ENCODE measurements at regions not wholly inside any gene's neighbourhood (a gene's known extent, or its start where the extent isn't known, plus 50 kb on each side); places are given as distances from the start of the nearest gene placed in this dataset.

DNA sequence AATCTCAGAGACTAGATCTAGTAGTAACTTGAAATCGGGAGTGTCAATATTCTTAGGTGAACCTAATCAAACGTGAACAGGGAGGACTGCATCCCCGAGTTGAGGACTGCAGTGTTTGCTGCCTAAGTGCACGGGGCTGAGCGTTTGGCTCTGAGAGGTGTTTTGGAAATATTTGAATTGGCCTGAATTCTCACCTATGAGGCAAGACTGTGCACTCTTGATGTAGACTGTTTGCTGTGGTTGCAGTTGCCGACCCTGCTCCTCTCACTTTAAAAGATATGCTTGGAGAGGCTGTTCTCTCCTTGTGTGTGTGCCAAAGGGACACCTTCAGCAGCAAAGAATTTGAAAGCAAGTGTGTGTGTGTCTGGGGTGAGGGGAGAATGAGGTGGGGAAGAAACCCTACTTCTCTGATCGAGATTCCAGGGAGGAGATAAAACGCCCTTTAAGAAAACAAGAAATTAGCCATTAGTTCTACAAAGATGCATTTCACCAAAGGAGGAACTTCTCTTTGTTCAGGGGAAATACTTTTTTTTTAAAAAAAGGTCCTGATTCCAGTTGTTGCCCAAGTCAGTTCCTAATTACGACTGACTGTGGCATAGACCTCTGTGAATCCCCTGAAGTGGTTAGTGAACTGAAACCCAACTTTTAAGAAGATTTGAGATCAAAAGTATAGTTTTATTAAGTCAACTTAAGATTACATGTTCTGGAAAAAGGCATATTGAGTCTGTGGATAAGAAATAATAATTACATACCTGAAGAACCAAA is 106.6 kb downstream of the DYRK2 start:
- no peak overlapping the region for H3K27ac Mint-ChIP-seq (ENCODE audit: low read depth, unreplicated experiment)

DNA sequence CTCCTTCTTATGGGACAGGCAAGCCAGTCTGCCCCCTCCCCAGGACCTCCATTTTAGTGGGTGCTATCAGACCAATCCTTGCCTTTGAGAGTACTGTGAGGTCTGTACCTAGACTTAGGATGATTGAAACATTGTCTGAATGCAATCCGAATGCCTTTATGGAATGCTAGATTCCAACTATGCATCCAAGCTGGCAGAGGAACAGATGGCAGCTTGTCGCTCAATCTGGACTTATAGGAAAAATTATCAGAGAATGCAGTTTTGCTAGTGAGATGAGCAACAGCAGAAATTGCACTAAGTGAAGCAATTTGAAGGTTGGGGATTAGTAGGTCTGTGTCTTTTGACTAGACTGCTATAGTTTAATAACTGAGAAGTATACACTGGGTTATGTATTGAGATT is 109.1 kb downstream of the DYRK2 start:
- intact Hi-C loops (cut with micrococcal nuclease), result no loop called here
- H3K4me1 Mint-ChIP-seq (ENCODE audit: insufficient read depth, unreplicated experiment), result no peaks in the 10 kb centered on the region
- ChIA-PET POLR2A (no interaction called here), CTCF (no interaction called here)
- DNase-seq (ENCODE audit: unreplicated experiment), result no peak
- no peak overlapping the region for H3K4me3 Mint-ChIP-seq (ENCODE audit: unreplicated experiment)
- H3K9me3 Mint-ChIP-seq (ENCODE audit: unreplicated experiment), result no peaks in the 10 kb centered on the region
- H3K27ac Mint-ChIP-seq (ENCODE audit: low read depth, unreplicated experiment), result no peak overlapping the region
- no peaks in the 10 kb centered on the region for H3K27me3 Mint-ChIP-seq (ENCODE audit: insufficient read depth, unreplicated experiment)
- no peaks in the 10 kb centered on the region for H3K36me3 Mint-ChIP-seq (ENCODE audit: insufficient read depth, unreplicated experiment)
- no TSS peak for BruUV-seq (replicated peaks)
- TF ChIP-seq, protein P1, sequence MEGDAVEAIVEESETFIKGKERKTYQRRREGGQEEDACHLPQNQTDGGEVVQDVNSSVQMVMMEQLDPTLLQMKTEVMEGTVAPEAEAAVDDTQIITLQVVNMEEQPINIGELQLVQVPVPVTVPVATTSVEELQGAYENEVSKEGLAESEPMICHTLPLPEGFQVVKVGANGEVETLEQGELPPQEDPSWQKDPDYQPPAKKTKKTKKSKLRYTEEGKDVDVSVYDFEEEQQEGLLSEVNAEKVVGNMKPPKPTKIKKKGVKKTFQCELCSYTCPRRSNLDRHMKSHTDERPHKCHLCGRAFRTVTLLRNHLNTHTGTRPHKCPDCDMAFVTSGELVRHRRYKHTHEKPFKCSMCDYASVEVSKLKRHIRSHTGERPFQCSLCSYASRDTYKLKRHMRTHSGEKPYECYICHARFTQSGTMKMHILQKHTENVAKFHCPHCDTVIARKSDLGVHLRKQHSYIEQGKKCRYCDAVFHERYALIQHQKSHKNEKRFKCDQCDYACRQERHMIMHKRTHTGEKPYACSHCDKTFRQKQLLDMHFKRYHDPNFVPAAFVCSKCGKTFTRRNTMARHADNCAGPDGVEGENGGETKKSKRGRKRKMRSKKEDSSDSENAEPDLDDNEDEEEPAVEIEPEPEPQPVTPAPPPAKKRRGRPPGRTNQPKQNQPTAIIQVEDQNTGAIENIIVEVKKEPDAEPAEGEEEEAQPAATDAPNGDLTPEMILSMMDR (IDR thresholded peaks at IDR 0.05; ENCODE audit: unreplicated experiment), result no peak

More for the DNA sequence above, 106.6 kb downstream of the DYRK2 start:
- Mint-ChIP-seq H3K36me3 (ENCODE audit: insufficient read depth, unreplicated experiment) (no peaks in the 10 kb centered on the region), H3K9me3 (ENCODE audit: unreplicated experiment) (no peaks in the 10 kb centered on the region), H3K4me1 (ENCODE audit: insufficient read depth, unreplicated experiment) (no peaks in the 10 kb centered on the region), H3K27me3 (ENCODE audit: insufficient read depth, unreplicated experiment) (no peaks in the 10 kb centered on the region), H3K4me3 (ENCODE audit: unreplicated experiment) (no peak overlapping the region)
- BruUV-seq (replicated peaks), result no TSS peak
- TF ChIP-seq, protein P1 (IDR thresholded peaks at IDR 0.05; ENCODE audit: unreplicated experiment), result no peak
- CTCF ChIA-PET, result no interaction called here
- POLR2A ChIA-PET, result interaction anchor here (0.8 kb wide), 1 partner anchor 18 kb away, joined by 4 read pairs; no protein-coding TSS in a partner anchor
- DNase-seq (ENCODE audit: unreplicated experiment), result no peak
- intact Hi-C loops (cut with micrococcal nuclease), result no loop called here

DNA sequence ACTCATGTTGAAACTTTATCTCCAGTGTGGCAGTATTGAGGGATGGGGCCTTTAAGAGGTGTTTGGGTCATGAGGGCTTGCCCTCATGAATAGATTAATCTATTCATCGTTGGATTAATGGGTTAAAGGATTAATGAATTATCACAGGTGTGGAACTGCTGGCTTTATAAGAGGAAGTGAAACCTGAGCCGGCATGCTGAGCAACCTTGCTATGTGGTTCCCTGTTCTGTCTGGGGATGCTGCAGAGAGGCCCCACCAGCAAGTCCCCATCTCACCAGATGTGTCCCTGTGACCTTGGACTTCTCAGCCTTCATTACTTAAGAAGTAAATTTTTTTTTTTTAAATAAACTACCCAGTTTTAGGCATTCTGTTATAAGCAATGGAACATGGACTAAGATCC is 109.6 kb downstream of the DYRK2 start:
- Mint-ChIP-seq H3K4me3 (ENCODE audit: unreplicated experiment) (no peak overlapping the region), H3K36me3 (ENCODE audit: insufficient read depth, unreplicated experiment) (no peaks in the 10 kb centered on the region), H3K9me3 (ENCODE audit: unreplicated experiment) (no peaks in the 10 kb centered on the region), H3K27me3 (ENCODE audit: insufficient read depth, unreplicated experiment) (no peaks in the 10 kb centered on the region), H3K27ac (ENCODE audit: low read depth, unreplicated experiment) (no peak overlapping the region), H3K4me1 (ENCODE audit: insufficient read depth, unreplicated experiment) (no peaks in the 10 kb centered on the region)
- DNase-seq (ENCODE audit: unreplicated experiment), result no peak
- CTCF ChIA-PET, result no interaction called here
- POLR2A ChIA-PET, result no interaction called here
- no TSS peak for BruUV-seq (replicated peaks)
- TF ChIP-seq, protein P1 (IDR thresholded peaks at IDR 0.05; ENCODE audit: unreplicated experiment), result no peak
- intact Hi-C loops (cut with micrococcal nuclease), result no loop called here

DNA sequence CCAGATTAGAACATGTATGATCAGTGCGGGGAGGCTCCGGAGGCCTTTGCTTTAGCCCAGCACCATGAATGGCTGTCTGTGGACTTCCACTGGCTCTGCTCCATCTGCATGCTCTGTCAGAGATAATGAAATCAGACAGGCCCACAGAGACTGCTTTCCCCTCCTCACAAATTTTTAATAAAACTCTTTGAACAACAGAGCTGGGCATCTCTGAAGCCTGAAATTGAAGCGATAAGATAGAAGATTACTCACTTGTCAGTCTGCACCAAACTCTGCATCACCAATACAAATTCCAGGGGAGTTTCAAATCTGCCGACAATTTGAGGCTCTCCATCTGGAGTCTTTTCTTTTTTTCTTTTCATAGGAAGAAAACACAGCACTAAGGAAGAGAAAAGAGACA is 110.0 kb downstream of the DYRK2 start:
- Mint-ChIP-seq H3K4me3 (ENCODE audit: unreplicated experiment) (no peak overlapping the region), H3K4me1 (ENCODE audit: insufficient read depth, unreplicated experiment) (no peaks in the 10 kb centered on the region), H3K27me3 (ENCODE audit: insufficient read depth, unreplicated experiment) (no peaks in the 10 kb centered on the region), H3K27ac (ENCODE audit: low read depth, unreplicated experiment) (no peak overlapping the region), H3K36me3 (ENCODE audit: insufficient read depth, unreplicated experiment) (no peaks in the 10 kb centered on the region), H3K9me3 (ENCODE audit: unreplicated experiment) (no peaks in the 10 kb centered on the region)
- CTCF ChIA-PET, result no interaction called here
- intact Hi-C loops (cut with micrococcal nuclease), result no loop called here
- no TSS peak for BruUV-seq (replicated peaks)
- TF ChIP-seq, protein P1 (IDR thresholded peaks at IDR 0.05; ENCODE audit: unreplicated experiment), result no peak
- DNase-seq (ENCODE audit: unreplicated experiment), result no peak
- POLR2A ChIA-PET, result no interaction called here
